ENCODE measurements at regions not wholly inside any gene's neighbourhood (a gene's known extent, or its start where the extent isn't known, plus 50 kb on each side); places are given as distances from the start of the nearest gene placed in this dataset.

DNA sequence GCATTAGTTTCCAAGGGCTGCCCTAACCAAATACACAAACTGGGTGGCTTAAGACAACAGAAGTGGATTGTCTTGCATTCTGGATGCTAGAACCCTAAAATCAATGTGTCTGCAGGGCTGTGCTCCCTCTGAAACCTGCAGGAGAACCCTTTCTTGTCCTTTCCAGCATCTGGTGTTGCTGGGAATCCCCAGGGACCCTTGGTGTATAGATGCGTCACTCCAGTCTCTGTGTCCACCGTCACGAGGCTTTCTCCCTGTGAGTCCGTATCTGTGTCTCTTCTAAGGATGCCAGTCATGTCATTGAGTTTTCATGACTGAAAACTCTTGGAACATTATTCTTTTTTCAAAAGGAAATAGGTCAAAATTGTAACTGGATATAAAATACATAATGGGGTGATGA is 142.9 kb downstream of the RNASET2 start:
- in situ Hi-C loops (cut with MboI) = no loop called here
- no peaks in the 10 kb centered on the region for H3K36me3 ChIP-seq (ENCODE audit: low read depth)
- H3K4me2 ChIP-seq (ENCODE audit: unreplicated experiment) = no peak overlapping the region
- H4K20me1 ChIP-seq (ENCODE audit: insufficient read depth) = no peaks in the 10 kb centered on the region
- no peak for DNase-seq
- WGBS, 2 experiments (ENCODE audit: low coverage in 1 of 2, low lambda C conversion rate in 2 of 2, missing lambda C conversion rate in 2 of 2) = 38 to 54% methylated on average over 4 of the region's 4 CpGs
- no peaks in the 10 kb centered on the region for H3K79me2 ChIP-seq (ENCODE audit: insufficient read depth)
- no peak overlapping the region for H2AFZ ChIP-seq
- no peaks in the 10 kb centered on the region for H3K9me3 ChIP-seq (ENCODE audit: low read depth)
- H3K4me3 ChIP-seq = no peak overlapping the region
- H3K27ac ChIP-seq = no peak overlapping the region
- no peaks in the 10 kb centered on the region for H3F3A ChIP-seq (ENCODE audit: insufficient read depth)
- no peaks in the 10 kb centered on the region for H3K4me1 ChIP-seq (ENCODE audit: insufficient read depth)
- H3K27me3 ChIP-seq (replicated peaks; ENCODE audit: insufficient read depth) = no peaks in the 10 kb centered on the region
- H3K9ac ChIP-seq = no peak overlapping the region
- TF ChIP-seq EZH2 (IDR thresholded peaks at IDR 0.05; ENCODE audit: insufficient read depth, poor library complexity, severe bottlenecking) (no peak), EZH2phosphoT487 (IDR thresholded peaks at IDR 0.05; ENCODE audit: insufficient read depth, low read depth) (no peak)
- H3K9me2 ChIP-seq (ENCODE audit: insufficient read depth) = no peaks in the 10 kb centered on the region

DNA sequence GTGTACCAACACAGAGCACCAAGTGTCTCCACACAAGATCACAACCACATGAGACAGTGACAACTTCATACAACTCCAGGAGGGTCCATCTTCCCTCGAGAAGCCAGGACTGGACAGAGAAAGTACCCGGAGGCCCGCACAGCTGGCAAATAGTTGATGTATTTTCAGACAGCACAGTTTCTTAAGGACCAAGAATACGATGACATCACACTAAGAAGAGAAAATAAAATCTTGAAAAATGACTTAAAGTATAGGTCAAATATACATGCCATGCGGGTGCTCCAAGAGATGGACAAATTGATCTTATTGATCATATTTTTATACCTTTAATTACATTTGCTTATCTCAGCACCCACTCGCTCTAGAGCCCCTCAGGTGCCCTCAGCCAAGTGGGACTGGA is 145.5 kb downstream of the RNASET2 start:
- H3K9me2 ChIP-seq (ENCODE audit: insufficient read depth) = no peaks in the 10 kb centered on the region
- no peaks in the 10 kb centered on the region for H3K27me3 ChIP-seq (replicated peaks; ENCODE audit: insufficient read depth)
- no peak overlapping the region for H3K4me2 ChIP-seq (ENCODE audit: unreplicated experiment)
- H3K4me3 ChIP-seq = no peak overlapping the region
- no peaks in the 10 kb centered on the region for H3K36me3 ChIP-seq (ENCODE audit: low read depth)
- no peak overlapping the region for H3K27ac ChIP-seq
- no peak overlapping the region for H3K9ac ChIP-seq
- WGBS, 2 experiments (ENCODE audit: low coverage in 1 of 2, low lambda C conversion rate in 2 of 2, missing lambda C conversion rate in 2 of 2) = 27 to 28% methylated on average over 6 of the region's 6 CpGs
- H3K79me2 ChIP-seq (ENCODE audit: insufficient read depth) = no peaks in the 10 kb centered on the region
- H2AFZ ChIP-seq = no peak overlapping the region
- in situ Hi-C loops (cut with MboI) = no loop called here
- no peaks in the 10 kb centered on the region for H3K4me1 ChIP-seq (ENCODE audit: insufficient read depth)
- TF ChIP-seq EZH2phosphoT487 (IDR thresholded peaks at IDR 0.05; ENCODE audit: insufficient read depth, low read depth) (no peak), EZH2 (IDR thresholded peaks at IDR 0.05; ENCODE audit: insufficient read depth, poor library complexity, severe bottlenecking) (no peak)
- no peak for DNase-seq
- peaks cover 5% of the 10 kb centered on the region for H3K9me3 ChIP-seq (ENCODE audit: low read depth)
- H4K20me1 ChIP-seq (ENCODE audit: insufficient read depth) = no peaks in the 10 kb centered on the region
- H3F3A ChIP-seq (ENCODE audit: insufficient read depth) = no peaks in the 10 kb centered on the region

DNA sequence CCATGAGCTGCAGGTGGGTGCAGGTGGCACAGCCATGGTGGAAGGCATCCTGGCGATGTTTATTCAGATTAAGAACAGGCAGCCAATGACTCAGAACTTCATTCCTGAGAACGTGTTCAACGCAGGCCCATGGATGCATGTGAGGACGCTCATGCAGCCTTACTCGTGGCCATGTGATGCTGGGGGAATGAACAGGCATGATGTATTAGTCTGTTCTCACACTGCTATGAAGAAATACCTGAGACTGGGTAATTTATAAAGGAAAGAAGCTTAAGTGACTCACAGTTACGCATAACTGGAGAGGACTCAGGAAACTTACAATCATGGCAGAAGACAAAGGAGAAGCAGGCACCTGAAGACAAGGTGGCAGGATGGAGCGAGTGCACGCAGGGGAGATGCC is 146.6 kb downstream of the RNASET2 start:
- Histone ChIP-seq H2AFZ (no peak overlapping the region), H3K9me3 (ENCODE audit: low read depth) (peaks cover 5% of the 10 kb centered on the region), H3F3A (ENCODE audit: insufficient read depth) (no peaks in the 10 kb centered on the region), H3K4me2 (ENCODE audit: unreplicated experiment) (no peak overlapping the region), H3K79me2 (ENCODE audit: insufficient read depth) (no peaks in the 10 kb centered on the region), H4K20me1 (ENCODE audit: insufficient read depth) (no peaks in the 10 kb centered on the region), H3K36me3 (ENCODE audit: low read depth) (no peaks in the 10 kb centered on the region), H3K27ac (no peak overlapping the region), H3K27me3 (replicated peaks; ENCODE audit: insufficient read depth) (no peaks in the 10 kb centered on the region), H3K9me2 (ENCODE audit: insufficient read depth) (no peaks in the 10 kb centered on the region), H3K4me3 (no peak overlapping the region), H3K4me1 (ENCODE audit: insufficient read depth) (no peaks in the 10 kb centered on the region), H3K9ac (no peak overlapping the region)
- no peak for DNase-seq
- TF ChIP-seq EZH2 (IDR thresholded peaks at IDR 0.05; ENCODE audit: insufficient read depth, poor library complexity, severe bottlenecking) = no peak
- no peak for TF ChIP-seq EZH2phosphoT487 (IDR thresholded peaks at IDR 0.05; ENCODE audit: insufficient read depth, low read depth)
- WGBS, 2 experiments (ENCODE audit: low coverage in 1 of 2, low lambda C conversion rate in 2 of 2, missing lambda C conversion rate in 2 of 2) = 30 to 44% methylated on average over 8 of the region's 8 CpGs
- in situ Hi-C loops (cut with MboI) = no loop called here

DNA sequence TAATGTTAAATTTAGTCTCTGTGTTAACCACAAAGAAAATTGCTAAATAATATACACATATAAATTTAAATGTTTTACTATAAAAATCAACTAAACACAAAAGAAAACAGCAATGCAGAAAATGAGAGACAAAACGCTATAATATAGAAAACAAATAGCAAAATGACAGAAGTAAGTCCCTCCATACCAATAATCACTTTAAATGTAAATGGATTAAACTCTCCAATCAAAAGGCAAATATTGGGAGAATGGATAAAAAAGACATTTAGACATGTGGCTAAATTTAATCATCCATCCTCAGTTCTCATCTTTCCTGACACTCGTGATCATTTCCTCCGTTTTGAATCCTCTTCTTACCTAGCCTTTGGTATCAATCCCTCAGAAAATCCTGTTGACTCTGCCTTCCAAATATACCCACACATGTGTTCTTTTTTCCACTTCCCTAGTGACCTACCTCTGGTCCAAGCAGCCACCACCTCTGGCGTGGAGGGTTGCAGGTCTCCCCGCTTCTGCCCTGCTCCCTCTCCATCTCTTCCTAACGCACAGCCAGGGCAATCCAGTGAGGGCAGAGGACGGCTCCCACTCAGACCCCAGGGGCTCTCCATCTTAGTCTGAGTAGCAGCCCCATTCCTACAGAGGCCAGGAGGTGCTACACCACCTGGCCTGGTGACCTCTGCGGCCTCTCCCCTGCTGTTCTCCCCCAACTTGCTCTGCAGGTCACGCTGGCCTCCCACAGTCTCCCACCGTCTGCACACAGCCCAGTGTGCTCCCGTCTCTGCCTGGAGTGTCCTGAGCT is 149.2 kb downstream of the RNASET2 start:
- H3K36me3 ChIP-seq (ENCODE audit: low read depth) = no peaks in the 10 kb centered on the region
- H3K9me3 ChIP-seq (ENCODE audit: low read depth) = peaks cover 5% of the 10 kb centered on the region
- H3K27me3 ChIP-seq (replicated peaks; ENCODE audit: insufficient read depth) = no peaks in the 10 kb centered on the region
- H4K20me1 ChIP-seq (ENCODE audit: insufficient read depth) = no peaks in the 10 kb centered on the region
- WGBS, 2 experiments (ENCODE audit: low coverage in 1 of 2, low lambda C conversion rate in 2 of 2, missing lambda C conversion rate in 2 of 2) = 30 to 31% methylated on average over 11 of the region's 11 CpGs
- no peaks in the 10 kb centered on the region for H3K9me2 ChIP-seq (ENCODE audit: insufficient read depth)
- H3K9ac ChIP-seq = no peak overlapping the region
- no peaks in the 10 kb centered on the region for H3K79me2 ChIP-seq (ENCODE audit: insufficient read depth)
- no peak overlapping the region for H3K4me3 ChIP-seq
- no peaks in the 10 kb centered on the region for H3F3A ChIP-seq (ENCODE audit: insufficient read depth)
- TF ChIP-seq EZH2phosphoT487 (IDR thresholded peaks at IDR 0.05; ENCODE audit: insufficient read depth, low read depth) (no peak), EZH2 (IDR thresholded peaks at IDR 0.05; ENCODE audit: insufficient read depth, poor library complexity, severe bottlenecking) (no peak)
- no peak overlapping the region for H3K4me2 ChIP-seq (ENCODE audit: unreplicated experiment)
- no peak overlapping the region for H3K27ac ChIP-seq
- no peak for DNase-seq
- no peaks in the 10 kb centered on the region for H3K4me1 ChIP-seq (ENCODE audit: insufficient read depth)
- H2AFZ ChIP-seq = no peak overlapping the region
- in situ Hi-C loops (cut with MboI) = no loop called here
